Esophagus squamous epithelium (tissue), 4 donors: ENCODE measurements at regions not wholly inside any gene's neighbourhood (a gene's known extent, or its start where the extent isn't known, plus 50 kb on each side); places are given as distances from the start of the nearest gene placed in this dataset.

ENCODE experiments used
- POLR2A ChIP-seq, 4 donors: fragments of 450-650 bp; IDR thresholded peaks; one replicate each; pipeline ENCODE4 v1.6.1; 2017; ENCODE audit warnings: antibody characterized with exemption in 4 of 4, mild to moderate bottlenecking in 4 of 4, moderate library complexity in 3 of 4
- TF ChIP-seq, protein P1 (sequence below), 6 experiments: fragments of 450-650 bp in 4 of 6; fragments of 200-600 bp in 2 of 6; sonication (generic) in 2 of 6; IDR thresholded peaks; one replicate each; pipeline ENCODE4 v1.5.1; 2016 to 2019; ENCODE audit warnings: antibody characterized with exemption in 6 of 6, mild to moderate bottlenecking in 4 of 6, moderate library complexity in 4 of 6

GRCh38 chr17:71883258-71883657, 237.6 kb upstream of the SOX9 start:
- TF ChIP-seq, protein P1, sequence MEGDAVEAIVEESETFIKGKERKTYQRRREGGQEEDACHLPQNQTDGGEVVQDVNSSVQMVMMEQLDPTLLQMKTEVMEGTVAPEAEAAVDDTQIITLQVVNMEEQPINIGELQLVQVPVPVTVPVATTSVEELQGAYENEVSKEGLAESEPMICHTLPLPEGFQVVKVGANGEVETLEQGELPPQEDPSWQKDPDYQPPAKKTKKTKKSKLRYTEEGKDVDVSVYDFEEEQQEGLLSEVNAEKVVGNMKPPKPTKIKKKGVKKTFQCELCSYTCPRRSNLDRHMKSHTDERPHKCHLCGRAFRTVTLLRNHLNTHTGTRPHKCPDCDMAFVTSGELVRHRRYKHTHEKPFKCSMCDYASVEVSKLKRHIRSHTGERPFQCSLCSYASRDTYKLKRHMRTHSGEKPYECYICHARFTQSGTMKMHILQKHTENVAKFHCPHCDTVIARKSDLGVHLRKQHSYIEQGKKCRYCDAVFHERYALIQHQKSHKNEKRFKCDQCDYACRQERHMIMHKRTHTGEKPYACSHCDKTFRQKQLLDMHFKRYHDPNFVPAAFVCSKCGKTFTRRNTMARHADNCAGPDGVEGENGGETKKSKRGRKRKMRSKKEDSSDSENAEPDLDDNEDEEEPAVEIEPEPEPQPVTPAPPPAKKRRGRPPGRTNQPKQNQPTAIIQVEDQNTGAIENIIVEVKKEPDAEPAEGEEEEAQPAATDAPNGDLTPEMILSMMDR (IDR thresholded peaks at IDR 0.05) = no peak
- TF ChIP-seq POLR2A (IDR thresholded peaks at IDR 0.05) = no peak
